Progenitor cell of endocrine pancreas (in vitro differentiated cells): ENCODE measurements at regions not wholly inside any gene's neighbourhood (a gene's known extent, or its start where the extent isn't known, plus 50 kb on each side); places are given as distances from the start of the nearest gene placed in this dataset.

ENCODE experiments used
- DNase-seq: peaks from one replicate; pipeline ENCODE4 v3.0.0; 2021; ENCODE audit warnings: low spot score; ENCODE audit not compliant: unreplicated experiment
- H3K27ac Mint-ChIP-seq: 2 replicates; pipeline ENCODE4 v1.8.0; 2021; ENCODE audit warnings: mild to moderate bottlenecking, moderate library complexity, mixed read lengths
- H3K27me3 Mint-ChIP-seq: 2 replicates; pipeline ENCODE4 v1.8.0; 2021; ENCODE audit warnings: mixed read lengths
- H3K36me3 Mint-ChIP-seq: 2 replicates; pipeline ENCODE4 v1.8.0; 2022; ENCODE audit warnings: mixed read lengths; ENCODE audit not compliant: insufficient read depth
- H3K4me1 Mint-ChIP-seq: 2 replicates; pipeline ENCODE4 v1.8.0; 2021; ENCODE audit warnings: low read depth, mixed read lengths
- H3K4me3 Mint-ChIP-seq: 2 replicates; pipeline ENCODE4 v1.8.0; 2021; ENCODE audit warnings: low read depth, mild to moderate bottlenecking, moderate library complexity, mixed read lengths
- H3K9me3 Mint-ChIP-seq: 2 replicates; pipeline ENCODE4 v1.8.0; 2021; ENCODE audit warnings: low read depth, mixed read lengths
- TF ChIP-seq, protein P1 (sequence below): fragments of 200-600 bp; sonication (generic); IDR thresholded peaks from one replicate; pipeline ENCODE4 v1.5.0; 2021; ENCODE audit warnings: antibody characterized with exemption, mild to moderate bottlenecking; ENCODE audit not compliant: unreplicated experiment

DNA sequence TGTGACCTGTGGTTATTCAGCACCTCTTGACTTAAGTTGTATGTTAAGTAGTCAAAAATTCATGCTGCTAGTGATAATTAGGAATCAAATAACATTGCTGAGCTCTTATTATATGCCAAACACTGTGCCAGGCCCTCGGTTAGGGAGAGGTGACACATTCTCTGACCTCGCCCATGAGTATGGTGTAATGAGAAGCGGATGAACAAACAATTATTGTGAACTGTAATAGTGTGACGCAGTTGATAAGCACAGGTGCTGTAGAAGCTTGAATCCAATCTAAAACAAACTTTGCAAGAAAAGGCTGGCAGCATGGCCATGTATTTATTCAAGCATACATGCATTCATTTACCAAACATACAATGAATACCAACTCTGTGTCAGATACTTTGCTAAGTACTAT, 303.5 kb upstream of the HS3ST1 start:
- TF ChIP-seq, protein P1, sequence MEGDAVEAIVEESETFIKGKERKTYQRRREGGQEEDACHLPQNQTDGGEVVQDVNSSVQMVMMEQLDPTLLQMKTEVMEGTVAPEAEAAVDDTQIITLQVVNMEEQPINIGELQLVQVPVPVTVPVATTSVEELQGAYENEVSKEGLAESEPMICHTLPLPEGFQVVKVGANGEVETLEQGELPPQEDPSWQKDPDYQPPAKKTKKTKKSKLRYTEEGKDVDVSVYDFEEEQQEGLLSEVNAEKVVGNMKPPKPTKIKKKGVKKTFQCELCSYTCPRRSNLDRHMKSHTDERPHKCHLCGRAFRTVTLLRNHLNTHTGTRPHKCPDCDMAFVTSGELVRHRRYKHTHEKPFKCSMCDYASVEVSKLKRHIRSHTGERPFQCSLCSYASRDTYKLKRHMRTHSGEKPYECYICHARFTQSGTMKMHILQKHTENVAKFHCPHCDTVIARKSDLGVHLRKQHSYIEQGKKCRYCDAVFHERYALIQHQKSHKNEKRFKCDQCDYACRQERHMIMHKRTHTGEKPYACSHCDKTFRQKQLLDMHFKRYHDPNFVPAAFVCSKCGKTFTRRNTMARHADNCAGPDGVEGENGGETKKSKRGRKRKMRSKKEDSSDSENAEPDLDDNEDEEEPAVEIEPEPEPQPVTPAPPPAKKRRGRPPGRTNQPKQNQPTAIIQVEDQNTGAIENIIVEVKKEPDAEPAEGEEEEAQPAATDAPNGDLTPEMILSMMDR, result no peak
- H3K27me3 Mint-ChIP-seq, result no peaks in the 10 kb centered on the region
- DNase-seq, result no peak

DNA sequence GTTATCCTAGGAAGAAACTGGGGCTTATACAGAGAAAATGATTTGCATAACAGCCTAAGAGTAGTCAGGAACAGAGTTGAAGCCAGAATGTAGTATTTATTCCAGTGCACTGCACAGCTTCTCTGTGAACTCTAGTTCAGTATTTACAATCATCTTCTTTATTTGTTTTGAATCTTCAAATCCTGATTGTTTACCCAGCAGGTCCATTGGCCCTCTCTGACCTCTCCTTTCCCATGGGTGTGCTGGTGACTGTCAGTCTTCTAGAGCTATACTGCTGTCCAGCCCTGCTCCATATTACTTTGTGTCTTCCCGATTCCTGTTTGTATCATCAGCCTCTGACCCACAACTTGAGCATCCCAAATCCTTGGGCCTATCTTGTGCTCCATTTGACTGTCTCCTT, 301.9 kb upstream of the HS3ST1 start:
- Mint-ChIP-seq H3K4me1 (peaks cover 27% of the 10 kb centered on the region), H3K27me3 (no peaks in the 10 kb centered on the region), H3K9me3 (peaks cover 3% of the 10 kb centered on the region), H3K36me3 (no peaks in the 10 kb centered on the region), H3K4me3 (no peak overlapping the region), H3K27ac (no peak overlapping the region)
- TF ChIP-seq, protein P1, result no peak
- DNase-seq, result no peak

More for the DNA sequence above, 303.5 kb upstream of the HS3ST1 start:
- Mint-ChIP-seq H3K9me3 (peaks cover 3% of the 10 kb centered on the region), H3K36me3 (no peaks in the 10 kb centered on the region), H3K4me3 (no peak overlapping the region), H3K27ac (no peak overlapping the region), H3K4me1 (peaks cover 32% of the 10 kb centered on the region)

DNA sequence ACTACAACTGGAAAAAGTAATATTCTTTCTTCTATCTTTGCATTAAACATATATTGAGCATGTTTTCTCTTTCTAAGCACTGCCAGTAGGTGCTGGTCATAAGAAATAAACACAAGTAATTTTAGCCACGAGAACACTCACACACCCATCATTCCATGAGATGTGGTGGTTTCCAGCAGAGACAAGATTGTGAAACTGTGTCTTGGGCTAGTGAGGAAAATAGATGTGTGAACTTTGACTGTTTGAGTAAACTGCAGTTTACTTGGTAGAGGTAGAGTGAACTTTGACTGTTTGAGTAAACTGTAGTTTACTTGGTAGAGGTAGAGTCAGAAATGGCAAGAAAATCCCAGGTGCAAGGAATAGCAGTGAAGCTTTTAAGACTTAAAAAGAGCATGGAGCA, 300.9 kb upstream of the HS3ST1 start:
- H3K27me3 Mint-ChIP-seq, result no peaks in the 10 kb centered on the region
- DNase-seq, result no peak
- TF ChIP-seq, protein P1, result no peak
- H3K4me3 Mint-ChIP-seq, result no peak overlapping the region
- peaks cover 23% of the 10 kb centered on the region for H3K4me1 Mint-ChIP-seq
- H3K9me3 Mint-ChIP-seq, result peaks cover 3% of the 10 kb centered on the region
- H3K36me3 Mint-ChIP-seq, result no peaks in the 10 kb centered on the region
- peak overlapping the region; percentile 14 for H3K27ac Mint-ChIP-seq

DNA sequence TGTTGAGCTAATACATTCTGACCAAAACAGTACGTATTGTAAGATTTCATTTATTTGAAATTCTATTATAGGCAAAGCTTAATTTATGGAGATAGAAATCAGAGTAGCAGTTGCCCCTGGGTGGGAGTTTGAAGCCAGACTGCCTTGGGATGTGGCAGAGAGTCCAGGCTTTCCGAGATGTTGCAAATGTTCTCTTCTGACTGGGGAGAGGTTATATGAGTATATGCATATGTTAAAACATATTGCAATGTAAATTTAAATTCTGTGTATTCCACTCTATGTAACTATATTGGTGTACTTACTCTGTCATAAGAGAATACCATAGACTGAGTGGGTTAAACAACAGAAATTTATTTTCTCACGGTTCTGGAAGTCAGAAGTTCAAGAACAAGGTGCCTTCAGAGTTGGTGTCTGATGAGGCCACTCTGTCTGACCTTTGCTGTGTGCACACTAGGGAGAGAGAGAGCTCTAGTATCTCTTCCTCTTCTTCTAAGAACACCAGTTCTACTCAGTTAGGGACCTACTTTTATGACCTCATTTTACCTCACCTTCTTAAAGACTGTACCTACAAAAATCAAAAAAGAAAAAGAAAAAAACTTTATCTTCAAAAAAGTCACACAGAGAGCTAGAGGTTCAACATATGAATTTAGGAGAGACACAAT, 299.3 kb upstream of the HS3ST1 start:
- Mint-ChIP-seq H3K36me3 (no peaks in the 10 kb centered on the region), H3K27me3 (no peaks in the 10 kb centered on the region), H3K4me1 (peaks cover 19% of the 10 kb centered on the region), H3K9me3 (peaks cover 3% of the 10 kb centered on the region), H3K27ac (no peak overlapping the region), H3K4me3 (no peak overlapping the region)
- TF ChIP-seq, protein P1, result no peak
- DNase-seq, result no peak

DNA sequence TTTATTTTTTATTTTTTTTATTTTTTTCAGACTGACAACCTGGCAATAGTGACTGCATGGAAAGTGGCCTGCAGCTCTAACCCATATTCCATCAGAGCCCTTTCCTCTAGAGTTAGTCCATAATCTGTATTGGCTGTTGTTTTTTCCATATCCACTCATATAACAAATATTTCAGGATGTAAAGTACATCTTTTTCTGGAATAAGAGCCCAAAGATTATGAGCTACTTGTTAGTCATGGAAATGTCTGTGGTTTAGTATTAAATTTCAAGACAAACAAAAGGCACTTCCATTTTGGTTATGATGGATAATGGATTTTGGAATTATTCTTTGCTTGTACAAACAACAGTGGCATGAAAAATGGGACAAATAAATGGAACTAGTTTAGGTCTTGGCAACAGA, 296.0 kb upstream of the HS3ST1 start:
- no peak for DNase-seq
- Mint-ChIP-seq H3K36me3 (no peaks in the 10 kb centered on the region), H3K9me3 (peaks cover 3% of the 10 kb centered on the region), H3K27ac (no peak overlapping the region), H3K4me1 (peaks cover 4% of the 10 kb centered on the region), H3K4me3 (no peak overlapping the region), H3K27me3 (no peaks in the 10 kb centered on the region)
- TF ChIP-seq, protein P1, result no peak
